ENCODE measurements at regions not wholly inside any gene's neighbourhood (a gene's known extent, or its start where the extent isn't known, plus 50 kb on each side); places are given as distances from the start of the nearest gene placed in this dataset.
"Not testable (repeated sequence)": the region's sequence is repeated elsewhere in the genome, so short reads cannot be mapped to it uniquely, and the experiment has no call there.

DNA sequence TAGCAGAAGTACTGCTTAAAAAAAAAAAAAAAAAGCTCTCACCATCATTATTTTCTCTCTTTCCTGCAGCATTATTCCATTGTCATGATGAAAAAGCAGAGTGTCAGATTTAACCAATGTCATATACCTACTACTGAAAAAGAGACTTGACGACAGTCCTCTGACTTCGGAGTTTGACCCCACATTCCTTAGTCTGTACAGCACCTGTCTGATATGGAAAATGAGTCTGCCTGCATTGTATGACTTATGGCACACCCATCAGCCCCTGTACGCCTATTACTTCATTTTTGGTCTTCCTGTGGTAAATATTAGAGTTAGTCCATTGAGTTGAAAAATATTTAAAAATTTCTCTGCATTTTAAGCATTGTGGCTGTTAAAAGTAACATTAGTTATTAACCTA lies 54.5 kb upstream of the NOX4 start:
- ATAC-seq (ENCODE audit: poor library complexity) (no peak), DNase-seq (no peak)
- H3K4me3 Mint-ChIP-seq = no peak overlapping the region
- no peak overlapping the region for H3K27ac ChIP-seq (ENCODE audit: low read depth in 1 of 2, low read length in 2 of 2)
- H3K4me3 ChIP-seq (ENCODE audit: low read length) = no peak overlapping the region
- ChIA-PET POLR2A (no interaction called here), CTCF (no interaction called here)
- H3K27me3 ChIP-seq (ENCODE audit: control insufficient read depth in 1 of 2, insufficient read depth in 2 of 2, low read length in 2 of 2) = no peaks in the 10 kb centered on the region
- H3K36me3 ChIP-seq (ENCODE audit: insufficient read depth, low read length) = no peaks in the 10 kb centered on the region
- intact Hi-C loops (cut with DNase I, micrococcal nuclease) = no loop called here
- no peaks in the 10 kb centered on the region for H3K9me3 ChIP-seq (ENCODE audit: control insufficient read depth in 1 of 2, insufficient read depth in 1 of 2, low read length in 2 of 2)
- H3K4me1 ChIP-seq (ENCODE audit: insufficient read depth, low read length) = no peaks in the 10 kb centered on the region
- H3K4me1 Mint-ChIP-seq (ENCODE audit: low read depth) = no peaks in the 10 kb centered on the region
- H3K27ac Mint-ChIP-seq = no peak overlapping the region
- no peaks in the 10 kb centered on the region for H3K27me3 Mint-ChIP-seq
- no peaks in the 10 kb centered on the region for H3K9me3 Mint-ChIP-seq
- TF ChIP-seq, protein P1, sequence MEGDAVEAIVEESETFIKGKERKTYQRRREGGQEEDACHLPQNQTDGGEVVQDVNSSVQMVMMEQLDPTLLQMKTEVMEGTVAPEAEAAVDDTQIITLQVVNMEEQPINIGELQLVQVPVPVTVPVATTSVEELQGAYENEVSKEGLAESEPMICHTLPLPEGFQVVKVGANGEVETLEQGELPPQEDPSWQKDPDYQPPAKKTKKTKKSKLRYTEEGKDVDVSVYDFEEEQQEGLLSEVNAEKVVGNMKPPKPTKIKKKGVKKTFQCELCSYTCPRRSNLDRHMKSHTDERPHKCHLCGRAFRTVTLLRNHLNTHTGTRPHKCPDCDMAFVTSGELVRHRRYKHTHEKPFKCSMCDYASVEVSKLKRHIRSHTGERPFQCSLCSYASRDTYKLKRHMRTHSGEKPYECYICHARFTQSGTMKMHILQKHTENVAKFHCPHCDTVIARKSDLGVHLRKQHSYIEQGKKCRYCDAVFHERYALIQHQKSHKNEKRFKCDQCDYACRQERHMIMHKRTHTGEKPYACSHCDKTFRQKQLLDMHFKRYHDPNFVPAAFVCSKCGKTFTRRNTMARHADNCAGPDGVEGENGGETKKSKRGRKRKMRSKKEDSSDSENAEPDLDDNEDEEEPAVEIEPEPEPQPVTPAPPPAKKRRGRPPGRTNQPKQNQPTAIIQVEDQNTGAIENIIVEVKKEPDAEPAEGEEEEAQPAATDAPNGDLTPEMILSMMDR (IDR thresholded peaks at IDR 0.05) = no peak
- no peaks in the 10 kb centered on the region for H3K36me3 Mint-ChIP-seq (ENCODE audit: low read depth)

DNA sequence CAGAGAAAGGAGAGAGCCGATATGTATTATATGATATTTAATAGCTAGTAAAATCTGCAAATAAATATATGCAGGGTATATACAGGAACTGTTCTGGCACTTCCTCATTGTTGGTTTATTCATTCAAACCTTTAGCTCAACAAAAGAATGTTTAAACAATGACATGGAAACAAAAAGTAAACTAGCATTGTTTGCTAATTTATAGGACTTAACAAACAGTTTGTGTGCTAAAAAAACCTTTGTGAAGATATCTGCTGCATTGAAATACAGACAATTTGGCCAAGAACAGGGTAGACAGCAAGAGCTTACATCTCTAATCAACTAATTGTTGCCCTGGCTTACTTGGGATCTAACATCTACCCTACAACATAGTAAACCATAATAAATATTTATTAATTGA lies 64.6 kb upstream of the NOX4 start:
- H3K27ac ChIP-seq (ENCODE audit: low read depth in 1 of 2, low read length in 2 of 2); H3K4me1 Mint-ChIP-seq (ENCODE audit: low read depth); H3K27me3 ChIP-seq (ENCODE audit: control insufficient read depth in 1 of 2, insufficient read depth in 2 of 2, low read length in 2 of 2); H3K27me3 Mint-ChIP-seq; DNase-seq; H3K4me3 ChIP-seq (ENCODE audit: low read length); CTCF ChIA-PET; H3K4me1 ChIP-seq (ENCODE audit: insufficient read depth, low read length); H3K36me3 Mint-ChIP-seq (ENCODE audit: low read depth); H3K4me3 Mint-ChIP-seq; ATAC-seq (ENCODE audit: poor library complexity); H3K9me3 Mint-ChIP-seq; H3K27ac Mint-ChIP-seq; POLR2A ChIA-PET; intact Hi-C loops (cut with DNase I, micrococcal nuclease); H3K36me3 ChIP-seq (ENCODE audit: insufficient read depth, low read length); H3K9me3 ChIP-seq (ENCODE audit: control insufficient read depth in 1 of 2, insufficient read depth in 1 of 2, low read length in 2 of 2): not testable (repeated sequence)

DNA sequence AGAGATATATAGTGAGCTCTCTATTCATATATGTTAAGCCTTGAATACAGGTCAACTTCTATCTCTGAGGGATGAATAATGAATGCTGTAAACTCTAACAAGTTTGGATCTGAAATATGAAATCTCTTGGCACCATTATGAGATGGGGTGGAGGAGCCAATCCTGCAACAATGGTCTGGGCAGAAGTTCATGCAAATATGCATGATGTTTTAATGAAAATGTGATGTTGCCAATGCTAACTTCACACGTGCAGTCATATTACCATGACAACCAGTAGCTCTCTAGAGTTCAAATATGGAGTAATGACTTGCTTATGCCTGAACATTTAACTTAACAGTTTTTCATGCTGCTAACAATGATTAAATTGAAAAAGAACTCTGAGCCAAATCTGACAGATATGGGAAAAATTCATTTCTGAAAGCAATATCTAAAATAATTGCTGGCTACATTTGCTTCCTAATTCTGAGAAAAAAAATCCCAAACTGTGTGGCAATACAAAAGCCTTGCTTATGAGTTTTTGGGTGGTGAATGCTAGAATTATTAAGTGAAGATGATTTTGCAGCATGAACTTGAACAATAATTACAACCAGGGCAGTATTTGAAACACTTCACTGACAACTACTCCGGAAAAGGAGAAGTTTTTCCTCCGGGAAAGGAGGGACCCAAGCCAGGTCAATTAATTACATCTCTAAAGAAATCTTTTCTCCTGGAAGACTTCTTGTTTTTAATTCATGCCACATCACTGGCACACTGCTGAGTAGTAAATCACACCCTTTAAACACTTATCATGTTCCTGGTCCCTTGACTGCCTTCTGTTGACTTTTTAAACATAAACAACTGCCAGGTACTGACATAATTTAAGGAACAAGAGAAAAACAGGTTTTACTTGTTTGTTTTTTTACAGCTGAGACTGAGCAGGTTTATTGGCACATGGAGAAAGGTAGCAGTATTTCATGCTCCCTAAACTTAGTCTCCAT lies 65.8 kb upstream of the NOX4 start:
- H3K9me3 ChIP-seq (ENCODE audit: control insufficient read depth in 1 of 2, insufficient read depth in 1 of 2, low read length in 2 of 2); H3K27me3 Mint-ChIP-seq; H3K36me3 ChIP-seq (ENCODE audit: insufficient read depth, low read length); H3K9me3 Mint-ChIP-seq; H3K4me1 ChIP-seq (ENCODE audit: insufficient read depth, low read length); intact Hi-C loops (cut with DNase I, micrococcal nuclease); H3K27me3 ChIP-seq (ENCODE audit: control insufficient read depth in 1 of 2, insufficient read depth in 2 of 2, low read length in 2 of 2); H3K27ac Mint-ChIP-seq; H3K4me1 Mint-ChIP-seq (ENCODE audit: low read depth); POLR2A ChIA-PET; H3K36me3 Mint-ChIP-seq (ENCODE audit: low read depth); ATAC-seq (ENCODE audit: poor library complexity); H3K27ac ChIP-seq (ENCODE audit: low read depth in 1 of 2, low read length in 2 of 2); DNase-seq; H3K4me3 Mint-ChIP-seq; H3K4me3 ChIP-seq (ENCODE audit: low read length); CTCF ChIA-PET: not testable (repeated sequence)

DNA sequence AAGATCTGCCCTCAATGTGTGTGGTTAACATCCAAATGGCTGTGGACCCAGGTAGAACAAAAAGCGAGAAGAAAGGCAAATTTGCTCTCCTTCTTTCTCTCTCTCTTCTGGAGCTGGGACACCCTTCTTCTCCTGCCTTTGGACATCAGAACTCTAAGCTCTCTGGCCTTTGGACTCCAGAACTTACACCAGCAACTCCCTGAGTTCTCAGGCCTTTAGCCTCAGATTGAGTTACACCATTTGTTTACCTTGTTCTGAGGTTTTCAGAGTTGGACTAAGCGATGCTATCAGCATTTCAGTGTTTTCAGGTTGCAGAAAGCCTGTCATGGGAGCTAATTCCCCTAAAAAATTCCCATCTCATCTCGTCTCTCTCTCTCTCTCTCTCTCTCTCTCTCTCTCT lies 69.4 kb upstream of the NOX4 start:
- POLR2A ChIA-PET = not testable (repeated sequence)

DNA sequence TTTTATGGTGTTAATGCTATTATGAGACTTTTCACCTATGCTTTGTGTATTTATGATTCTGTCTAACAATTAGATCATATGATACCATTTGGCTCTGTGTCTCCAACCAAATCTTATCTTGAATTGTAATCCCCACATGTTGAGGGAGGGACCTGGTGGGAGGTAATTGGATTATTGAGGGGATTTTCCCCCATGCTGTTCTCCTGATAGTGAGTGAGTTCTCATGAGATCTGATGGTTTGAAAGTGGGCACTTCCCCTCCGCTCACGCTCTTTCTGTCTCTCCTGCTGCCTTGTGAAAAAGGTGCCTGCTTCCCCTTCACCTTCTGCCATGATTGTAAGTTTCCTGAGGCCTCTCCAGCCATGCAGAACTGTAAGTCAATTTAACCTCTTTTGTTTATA lies 71.6 kb upstream of the NOX4 start:
- H3K4me3 Mint-ChIP-seq; H3K9me3 ChIP-seq (ENCODE audit: control insufficient read depth in 1 of 2, insufficient read depth in 1 of 2, low read length in 2 of 2); H3K9me3 Mint-ChIP-seq; H3K4me1 ChIP-seq (ENCODE audit: insufficient read depth, low read length); intact Hi-C loops (cut with DNase I, micrococcal nuclease); H3K27ac Mint-ChIP-seq; H3K27me3 ChIP-seq (ENCODE audit: control insufficient read depth in 1 of 2, insufficient read depth in 2 of 2, low read length in 2 of 2); H3K4me3 ChIP-seq (ENCODE audit: low read length); ATAC-seq (ENCODE audit: poor library complexity); POLR2A ChIA-PET; H3K27ac ChIP-seq (ENCODE audit: low read depth in 1 of 2, low read length in 2 of 2); H3K4me1 Mint-ChIP-seq (ENCODE audit: low read depth); H3K36me3 ChIP-seq (ENCODE audit: insufficient read depth, low read length); DNase-seq; H3K27me3 Mint-ChIP-seq; H3K36me3 Mint-ChIP-seq (ENCODE audit: low read depth); CTCF ChIA-PET: not testable (repeated sequence)

More for the DNA sequence above, 69.4 kb upstream of the NOX4 start:
- H3K36me3 ChIP-seq (ENCODE audit: insufficient read depth, low read length); H3K36me3 Mint-ChIP-seq (ENCODE audit: low read depth); H3K9me3 ChIP-seq (ENCODE audit: control insufficient read depth in 1 of 2, insufficient read depth in 1 of 2, low read length in 2 of 2); ATAC-seq (ENCODE audit: poor library complexity); H3K27me3 Mint-ChIP-seq; H3K27me3 ChIP-seq (ENCODE audit: control insufficient read depth in 1 of 2, insufficient read depth in 2 of 2, low read length in 2 of 2); H3K27ac Mint-ChIP-seq; H3K4me3 ChIP-seq (ENCODE audit: low read length); DNase-seq; H3K9me3 Mint-ChIP-seq; CTCF ChIA-PET; intact Hi-C loops (cut with DNase I, micrococcal nuclease); H3K27ac ChIP-seq (ENCODE audit: low read depth in 1 of 2, low read length in 2 of 2); H3K4me1 ChIP-seq (ENCODE audit: insufficient read depth, low read length); H3K4me3 Mint-ChIP-seq; H3K4me1 Mint-ChIP-seq (ENCODE audit: low read depth): not testable (repeated sequence)
